WTC11 (cell line): ENCODE measurements at regions not wholly inside any gene's neighbourhood (a gene's known extent, or its start where the extent isn't known, plus 50 kb on each side); places are given as distances from the start of the nearest gene placed in this dataset.

Source experiments
- ATAC-seq: fragments of 200-7000 bp; cut with Tn5 transposase; 2 replicates; pipeline ENCODE4 v1.10.0; 2021; ENCODE audit warnings: mild to moderate bottlenecking, moderate library complexity
- CTCF ChIA-PET: fragments of 300-600 bp; sonication (Branson Sonifier 250); formaldehyde crosslinking; loops from one replicate; lab custom pipeline; 2021; ENCODE audit warnings: antibody characterized with exemption; lab: Charles Lee
- POLR2A ChIA-PET: fragments of 350-600 bp; sonication (Branson Sonifier 250); formaldehyde crosslinking; loops from one replicate; lab custom pipeline; 2021; ENCODE audit warnings: antibody characterized with exemption; lab: Charles Lee
- DNase-seq: peaks from one replicate; pipeline ENCODE4 v3.0.0; 2021; ENCODE audit warnings: low spot score
- H3K27ac Mint-ChIP-seq: 2 replicates; pipeline ENCODE4 v1.8.0; 2021; ENCODE audit warnings: mixed read lengths
- H3K27me3 Mint-ChIP-seq: 2 replicates; pipeline ENCODE4 v1.8.0; 2021; ENCODE audit warnings: low read depth, mild to moderate bottlenecking, moderate library complexity, mixed read lengths
- H3K36me3 Mint-ChIP-seq: 2 replicates; pipeline ENCODE4 v1.8.0; 2021; ENCODE audit warnings: mixed read lengths
- H3K4me1 Mint-ChIP-seq: 2 replicates; pipeline ENCODE4 v1.8.0; 2022; ENCODE audit warnings: mixed read lengths
- H3K4me3 Mint-ChIP-seq: 2 replicates; pipeline ENCODE4 v1.8.0; 2021; ENCODE audit warnings: mild to moderate bottlenecking, moderate library complexity, mixed read lengths
- H3K9me3 Mint-ChIP-seq: 2 replicates; pipeline ENCODE4 v1.8.0; 2021; ENCODE audit warnings: mixed read lengths
- CREB1 ChIP-seq: sonication (generic); formaldehyde crosslinking; IDR thresholded peaks from 2 replicates; pipeline ENCODE4 v1.8.0; 2023; ENCODE audit warnings: mild to moderate bottlenecking, missing genetic modification reagents
- E2F1 ChIP-seq: sonication (generic); formaldehyde crosslinking; IDR thresholded peaks from 2 replicates; pipeline ENCODE4 v1.8.0; 2022; ENCODE audit warnings: mild to moderate bottlenecking, missing genetic modification reagents
- FOXJ3 ChIP-seq: sonication (generic); formaldehyde crosslinking; IDR thresholded peaks from 2 replicates; pipeline ENCODE4 v1.9.0; 2021; ENCODE audit warnings: missing genetic modification reagents, mild to moderate bottlenecking, borderline replicate concordance
- FOXK1 ChIP-seq: sonication (generic); formaldehyde crosslinking; IDR thresholded peaks from 2 replicates; pipeline ENCODE4 v1.8.0; 2022; ENCODE audit warnings: mild to moderate bottlenecking, moderate library complexity, missing genetic modification reagents
- GTF2I ChIP-seq: fragments of 250-450 bp; sonication (Bioruptor Pico); conservative IDR thresholded peaks from 2 replicates; pipeline ENCODE4 v1.4.0; 2021; ENCODE audit warnings: mild to moderate bottlenecking
- OVOL2 ChIP-seq: fragments of 250-450 bp; sonication (Bioruptor Pico); IDR thresholded peaks from 2 replicates; pipeline ENCODE4 v1.9.0; 2021; ENCODE audit warnings: mild to moderate bottlenecking, borderline replicate concordance
- PREB ChIP-seq: sonication (generic); formaldehyde crosslinking; IDR thresholded peaks from 2 replicates; pipeline ENCODE4 v1.8.1; 2022; ENCODE audit warnings: mild to moderate bottlenecking, missing genetic modification reagents, moderate library complexity, borderline replicate concordance
- STAT6 ChIP-seq: sonication (generic); formaldehyde crosslinking; conservative IDR thresholded peaks from 2 replicates; pipeline ENCODE4 v1.8.1; 2023; ENCODE audit warnings: mild to moderate bottlenecking, low read depth, missing genetic modification reagents, moderate library complexity
- TCF7 ChIP-seq: sonication (generic); formaldehyde crosslinking; IDR thresholded peaks from 2 replicates; pipeline ENCODE4 v1.8.0; 2022; ENCODE audit warnings: mild to moderate bottlenecking, low read depth, missing genetic modification reagents, moderate library complexity
- ZBTB21 ChIP-seq: sonication (generic); formaldehyde crosslinking; IDR thresholded peaks from 2 replicates; pipeline ENCODE4 v1.8.1; 2023; ENCODE audit warnings: mild to moderate bottlenecking, missing genetic modification reagents, borderline replicate concordance
- ZNF219 ChIP-seq: sonication (generic); formaldehyde crosslinking; IDR thresholded peaks from 2 replicates; pipeline ENCODE4 v1.8.0; 2023; ENCODE audit warnings: missing genetic modification reagents, mild to moderate bottlenecking, borderline replicate concordance
- TF ChIP-seq, protein P1 (sequence below): sonication (generic); formaldehyde crosslinking; IDR thresholded peaks from 2 replicates; pipeline ENCODE4 v1.8.1; 2023; ENCODE audit warnings: mild to moderate bottlenecking, missing genetic modification reagents, moderate library complexity

DNA sequence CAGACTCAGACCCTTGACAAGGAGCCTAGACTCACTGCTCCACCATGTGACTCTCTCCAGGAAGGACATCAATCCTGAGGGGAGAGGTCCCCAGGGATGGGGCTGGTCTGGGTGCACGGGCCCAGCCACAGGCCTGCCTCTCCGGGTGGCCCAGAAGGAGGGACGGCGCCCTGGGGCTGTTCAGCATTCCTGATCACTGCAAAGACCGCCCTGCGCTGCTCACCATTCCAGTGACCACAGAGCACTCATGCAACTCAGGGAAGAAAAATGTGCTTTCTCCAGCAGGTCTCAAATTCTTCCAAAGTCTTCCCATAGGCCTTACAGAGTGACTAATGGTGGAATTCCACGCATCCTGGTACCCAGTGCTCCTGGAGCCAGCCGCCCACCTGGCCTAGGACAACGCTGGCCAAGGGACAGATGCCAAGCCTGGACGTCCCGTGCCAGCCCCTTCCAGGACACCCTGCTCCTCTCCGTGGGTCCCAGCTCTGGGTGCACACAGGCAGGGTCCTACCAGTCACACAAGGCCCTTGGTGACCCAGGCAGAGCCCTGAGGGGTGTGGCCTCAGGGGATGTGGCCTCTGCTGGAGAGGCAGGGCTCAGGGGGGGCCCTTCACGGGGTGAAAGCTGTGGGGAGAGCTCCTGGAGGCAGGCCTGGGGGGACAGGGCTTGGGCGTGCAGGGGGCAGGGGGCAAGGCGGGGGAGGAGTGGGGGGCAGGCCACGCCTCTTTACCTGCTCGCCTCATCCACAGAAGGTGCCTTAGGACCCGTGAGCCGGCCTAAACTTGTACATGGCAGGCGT lies 178.8 kb downstream of the IGLL1 start (continued):
- TF ChIP-seq, protein P1, sequence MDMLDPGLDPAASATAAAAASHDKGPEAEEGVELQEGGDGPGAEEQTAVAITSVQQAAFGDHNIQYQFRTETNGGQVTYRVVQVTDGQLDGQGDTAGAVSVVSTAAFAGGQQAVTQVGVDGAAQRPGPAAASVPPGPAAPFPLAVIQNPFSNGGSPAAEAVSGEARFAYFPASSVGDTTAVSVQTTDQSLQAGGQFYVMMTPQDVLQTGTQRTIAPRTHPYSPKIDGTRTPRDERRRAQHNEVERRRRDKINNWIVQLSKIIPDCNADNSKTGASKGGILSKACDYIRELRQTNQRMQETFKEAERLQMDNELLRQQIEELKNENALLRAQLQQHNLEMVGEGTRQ (CRISPR knock-in tag): no peak
- TF ChIP-seq GTF2I (CRISPR knock-in tag): no peak
- no peak for TF ChIP-seq STAT6 (CRISPR knock-in tag)
- TF ChIP-seq ZBTB21: no peak
- TF ChIP-seq ZNF219: no peak
- TF ChIP-seq CREB1 (CRISPR knock-in tag): no peak
- no peak for TF ChIP-seq FOXK1
- no peak for TF ChIP-seq PREB (CRISPR knock-in tag)
- TF ChIP-seq E2F1 (CRISPR knock-in tag): no peak

- ChIA-PET POLR2A (no interaction called here), CTCF (no interaction called here)
- DNase-seq (peak; percentile 8), ATAC-seq (no peak)
- no peaks in the 10 kb centered on the region for H3K36me3 Mint-ChIP-seq
- H3K27ac Mint-ChIP-seq: no peak overlapping the region
- no peak for TF ChIP-seq TCF7 (CRISPR knock-in tag)
- no peak for TF ChIP-seq OVOL2
- no peak for TF ChIP-seq FOXJ3 (CRISPR knock-in tag)
- no peak for TF ChIP-seq STAT6 (CRISPR knock-in tag)
- H3K27me3 Mint-ChIP-seq: no peaks in the 10 kb centered on the region
- H3K4me1 Mint-ChIP-seq: peaks cover 4% of the 10 kb centered on the region
- no peak overlapping the region for H3K4me3 Mint-ChIP-seq
- H3K9me3 Mint-ChIP-seq: no peaks in the 10 kb centered on the region
Measured at GRCh38 chr22:23400286-23400981, 179.7 kb downstream of the IGLL1 start.
